A549 (cell line): ENCODE measurements at regions not wholly inside any gene's neighbourhood (a gene's known extent, or its start where the extent isn't known, plus 50 kb on each side); places are given as distances from the start of the nearest gene placed in this dataset.

ENCODE experiments used
- CBX8 ChIP-seq: fragments of 200-600 bp; sonication (generic); IDR thresholded peaks from 2 replicates; pipeline ENCODE4 v1.6.1; 2016
- CHD4 ChIP-seq: fragments of 200-600 bp; sonication (generic); IDR thresholded peaks from 2 replicates; pipeline ENCODE4 v1.6.1; 2016; ENCODE audit warnings: antibody characterized with exemption, mild to moderate bottlenecking, borderline replicate concordance
- CTCF ChIP-seq: fragments of >200 bp; sonication (Bioruptor Twin); formaldehyde crosslinking; IDR thresholded peaks from 3 replicates; pipeline ENCODE4 v1.5.1; 2016
- EP300 ChIP-seq, 2 experiments: fragments of >200 bp; sonication (Bioruptor Twin); formaldehyde crosslinking; IDR thresholded peaks; 2 replicates in 1 of 2; 3 replicates in 1 of 2; pipeline ENCODE4 v1.6.1; 2016 to 2017
- FOSL2 ChIP-seq, 2 experiments: fragments of 450-650 bp in 1 of 2; fragments of >200 bp in 1 of 2; sonication (Bioruptor Twin) in 1 of 2; formaldehyde crosslinking; IDR thresholded peaks; 2 replicates each; pipeline versions ENCODE4 v1.5.0 to v1.6.1; 2016 to 2020; ENCODE audit warnings: mild to moderate bottlenecking in 1 of 2, moderate library complexity in 1 of 2
- HDAC2 ChIP-seq: fragments of 200-600 bp; sonication (generic); IDR thresholded peaks from 2 replicates; pipeline ENCODE4 v1.6.1; 2016
- HOXA7 ChIP-seq: fragments of 250-450 bp; sonication (Bioruptor Pico); IDR thresholded peaks from 2 replicates; pipeline ENCODE4 v1.5.0; 2020; ENCODE audit warnings: mild to moderate bottlenecking, moderate library complexity
- JUN ChIP-seq, 2 experiments: fragments of >200 bp; sonication (Bioruptor Twin); formaldehyde crosslinking; IDR thresholded peaks; 2 replicates in 1 of 2; 3 replicates in 1 of 2; pipeline ENCODE4 v1.6.1; 2016 to 2017
- MAFK ChIP-seq: fragments of 450-650 bp; IDR thresholded peaks from 2 replicates; pipeline ENCODE4 v1.6.1; 2014; ENCODE audit not compliant: partially characterized antibody
- MAZ ChIP-seq: fragments of 150-350 bp; IDR thresholded peaks from 2 replicates; pipeline ENCODE4 v1.6.1; 2014; ENCODE audit warnings: antibody characterized with exemption, low read depth, low read length, borderline replicate concordance
- POLR2A ChIP-seq: IDR thresholded peaks from 2 replicates; pipeline ENCODE4 v1.6.1; 2012; ENCODE audit warnings: mild to moderate bottlenecking, low read length
- RAD21 ChIP-seq, 2 experiments: fragments of >200 bp in 1 of 2; sonication (Bioruptor Twin) in 1 of 2; formaldehyde crosslinking in 1 of 2; IDR thresholded peaks in 1 of 2; conservative IDR thresholded peaks in 1 of 2; 2 replicates in 1 of 2; 3 replicates in 1 of 2; pipeline ENCODE4 v1.6.1; 2012 to 2018; ENCODE audit warnings: inconsistent platforms in 1 of 2
- RARB ChIP-seq: fragments of 250-450 bp; sonication (Bioruptor Pico); IDR thresholded peaks from 2 replicates; pipeline ENCODE4 v1.8.0; 2021; ENCODE audit warnings: mild to moderate bottlenecking, moderate library complexity
- ZC3H11A ChIP-seq: fragments of 450-650 bp; IDR thresholded peaks from 2 replicates; pipeline ENCODE4 v1.6.1; 2014; ENCODE audit warnings: antibody characterized with exemption, mild to moderate bottlenecking

DNA sequence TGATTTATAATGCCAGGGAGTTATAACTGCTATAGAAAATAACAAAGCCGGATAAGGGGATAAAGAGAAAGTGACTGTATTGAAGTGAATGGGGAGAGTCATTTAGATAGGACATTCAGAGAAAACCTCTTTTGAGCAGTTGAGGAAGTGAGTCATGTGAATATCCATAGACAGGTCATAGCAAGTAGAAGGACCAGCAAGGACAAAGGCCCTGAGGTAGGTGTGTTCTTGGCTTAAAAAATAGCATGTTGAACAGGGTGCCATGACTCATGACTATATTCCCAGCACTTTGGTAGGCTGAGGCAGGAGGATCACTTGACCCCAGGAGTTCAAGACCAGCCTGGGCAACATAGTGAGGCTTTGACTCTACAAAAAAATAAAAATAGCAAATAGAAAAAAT lies 51.5 kb upstream of the RAP1B start:
- TF ChIP-seq CBX8 (no peak), HDAC2 (no peak), FOSL2 (IDR thresholded peaks at IDR 0.05) (no peak), FOSL2 (CRISPR knock-in tag; IDR thresholded peaks at IDR 0.05) (no peak), MAFK (no peak), CTCF (no peak), RAD21 (conservative IDR thresholded peaks at IDR 0.05 in 1 of 2, IDR thresholded peaks at IDR 0.05 in 1 of 2) (no peak), ZC3H11A (no peak), JUN (IDR thresholded peaks at IDR 0.05) (no peak), CHD4 (no peak), EP300 (IDR thresholded peaks at IDR 0.05) (no peak), HOXA7 (CRISPR knock-in tag) (no peak), POLR2A (no peak), RARB (CRISPR knock-in tag) (no peak), MAZ (no peak)
